H9 (cell line): ENCODE measurements at regions not wholly inside any gene's neighbourhood (a gene's known extent, or its start where the extent isn't known, plus 50 kb on each side); places are given as distances from the start of the nearest gene placed in this dataset.

Source experiments
- DNase-seq: peaks from one replicate; pipeline ENCODE4 v3.0.0-alpha.2; 2017
- H2AFZ ChIP-seq: one replicate; pipeline ENCODE4 v1.6.1; 2013; ENCODE audit warnings: mild to moderate bottlenecking, low read length, control low read depth, moderate library complexity
- H2AK5ac ChIP-seq: 2 replicates; pipeline ENCODE4 v1.6.1; 2013; ENCODE audit warnings: low read length, control low read depth, mixed read lengths; ENCODE audit not compliant: insufficient read length
- H2BK120ac ChIP-seq: one replicate; pipeline ENCODE4 v1.6.1; 2013; ENCODE audit warnings: low read depth, mild to moderate bottlenecking, low read length, control low read depth, inconsistent platforms; ENCODE audit not compliant: poor library complexity, severe bottlenecking
- H2BK12ac ChIP-seq: 2 replicates; pipeline ENCODE4 v1.6.1; 2013; ENCODE audit warnings: low read length, control low read depth, mixed read lengths, low read depth; ENCODE audit not compliant: insufficient read length
- H2BK15ac ChIP-seq: 2 replicates; pipeline ENCODE4 v1.6.1; 2013; ENCODE audit warnings: low read depth, low read length, control low read depth
- H2BK20ac ChIP-seq: one replicate; pipeline ENCODE4 v1.6.1; 2013; ENCODE audit warnings: low read depth, mild to moderate bottlenecking, low read length, control low read depth, inconsistent platforms; ENCODE audit not compliant: poor library complexity, severe bottlenecking
- H2BK5ac ChIP-seq: 2 replicates; pipeline ENCODE4 v1.6.1; 2013; ENCODE audit warnings: low read length, control low read depth, mixed read lengths; ENCODE audit not compliant: insufficient read length
- H3K14ac ChIP-seq: 2 replicates; pipeline ENCODE4 v1.6.1; 2013; ENCODE audit warnings: low read length, control low read depth; ENCODE audit not compliant: insufficient read depth
- H3K18ac ChIP-seq: 2 replicates; pipeline ENCODE4 v1.6.1; 2013; ENCODE audit warnings: low read depth, mild to moderate bottlenecking, mixed read lengths, low read length, control low read depth; ENCODE audit not compliant: insufficient read length
- H3K23ac ChIP-seq: 2 replicates; pipeline ENCODE4 v1.6.1; 2013; ENCODE audit warnings: low read length, control low read depth, mixed read lengths, low read depth; ENCODE audit not compliant: insufficient read length
- H3K23me2 ChIP-seq: 2 replicates; pipeline ENCODE4 v1.6.1; 2013; ENCODE audit warnings: low read depth, mild to moderate bottlenecking, mixed read lengths, low read length, control low read depth; ENCODE audit not compliant: insufficient read length, poor library complexity, severe bottlenecking
- H3K27ac ChIP-seq: 2 replicates; pipeline ENCODE4 v1.5.1; 2013; ENCODE audit warnings: low read length, control low read depth, mixed read lengths, low read depth; ENCODE audit not compliant: insufficient read length
- H3K27me3 ChIP-seq: 2 replicates; pipeline ENCODE4 v1.6.1; 2013; ENCODE audit warnings: low read length, control low read depth, inconsistent platforms; ENCODE audit not compliant: insufficient read depth
- H3K4ac ChIP-seq: 2 replicates; pipeline ENCODE4 v1.6.1; 2013; ENCODE audit warnings: low read depth, mild to moderate bottlenecking, control low read depth, inconsistent platforms, low read length, moderate library complexity
- H3K4me1 ChIP-seq: 2 replicates; pipeline ENCODE4 v1.6.1; 2013; ENCODE audit warnings: low read length, control low read depth, inconsistent platforms; ENCODE audit not compliant: insufficient read depth
- H3K4me2 ChIP-seq: 2 replicates; pipeline ENCODE4 v1.6.1; 2013; ENCODE audit warnings: low read length, control low read depth, mixed read lengths; ENCODE audit not compliant: insufficient read length, insufficient read depth
- H3K56ac ChIP-seq: 2 replicates; pipeline ENCODE4 v1.6.1; 2013; ENCODE audit warnings: low read depth, mild to moderate bottlenecking, mixed read lengths, low read length, control low read depth; ENCODE audit not compliant: insufficient read length
- H3K79me1 ChIP-seq: 2 replicates; pipeline ENCODE4 v1.6.1; 2013; ENCODE audit warnings: low read depth, mild to moderate bottlenecking, moderate library complexity, low read length, control low read depth, inconsistent platforms; ENCODE audit not compliant: insufficient read depth, poor library complexity, severe bottlenecking
- H3K79me2 ChIP-seq: 2 replicates; pipeline ENCODE4 v1.6.1; 2013; ENCODE audit warnings: low read length, control low read depth, inconsistent platforms; ENCODE audit not compliant: insufficient read depth
- H3K9ac ChIP-seq: 2 replicates; pipeline ENCODE4 v1.6.1; 2013; ENCODE audit warnings: low read length, control low read depth, mixed read lengths; ENCODE audit not compliant: insufficient read length; ENCODE audit errors: extremely low read depth
- H3K9me3 ChIP-seq: one replicate; pipeline ENCODE4 v1.6.1; 2013; ENCODE audit warnings: low read depth, low read length, inconsistent platforms; ENCODE audit not compliant: control insufficient read depth
- H3T11ph ChIP-seq: one replicate; pipeline ENCODE4 v1.6.1; 2013; ENCODE audit warnings: mild to moderate bottlenecking, low read length, control low read depth, inconsistent platforms
- H4K20me1 ChIP-seq: one replicate; pipeline ENCODE4 v1.6.1; 2013; ENCODE audit not compliant: control insufficient read depth, insufficient read length, insufficient read depth
- H4K5ac ChIP-seq: 2 replicates; pipeline ENCODE4 v1.6.1; 2013; ENCODE audit warnings: low read depth, mild to moderate bottlenecking, mixed read lengths, low read length, control low read depth; ENCODE audit not compliant: insufficient read length
- H4K8ac ChIP-seq: replicated peaks from 2 replicates; pipeline ENCODE4 v1.6.1; 2013; ENCODE audit warnings: low read length, control low read depth, mixed read lengths, low read depth; ENCODE audit not compliant: insufficient read length
- H4K91ac ChIP-seq: 2 replicates; pipeline ENCODE4 v1.6.1; 2013; ENCODE audit warnings: low read depth, mild to moderate bottlenecking, moderate library complexity, mixed read lengths, low read length, control low read depth; ENCODE audit not compliant: insufficient read length
- H3K27ac Mint-ChIP-seq, 3 experiments: 2 replicates in 2 of 3; 3 replicates in 1 of 3; pipeline ENCODE4 v1.8.0; 2020 to 2021; ENCODE audit warnings: mixed read lengths in 3 of 3, mild to moderate bottlenecking in 1 of 3, moderate library complexity in 1 of 3
- H3K27me3 Mint-ChIP-seq: 2 replicates; pipeline ENCODE4 v1.8.0; 2021; ENCODE audit warnings: low read depth, mild to moderate bottlenecking, moderate library complexity, mixed read lengths
- H3K36me3 Mint-ChIP-seq, 3 experiments: 2 replicates in 2 of 3; 3 replicates in 1 of 3; pipeline ENCODE4 v1.8.0; 2020 to 2021; ENCODE audit warnings: low read depth in 3 of 3, mixed read lengths in 3 of 3; ENCODE audit not compliant: insufficient read depth in 1 of 3
- H3K4me1 Mint-ChIP-seq, 2 experiments: 2 replicates each; pipeline ENCODE4 v1.8.0; 2020; ENCODE audit warnings: mixed read lengths in 2 of 2
- H3K4me3 Mint-ChIP-seq, 2 experiments: 2 replicates in 1 of 2; 3 replicates in 1 of 2; pipeline ENCODE4 v1.8.0; 2020 to 2021; ENCODE audit warnings: mild to moderate bottlenecking in 2 of 2, mixed read lengths in 2 of 2, moderate library complexity in 1 of 2
- H3K9me3 Mint-ChIP-seq, 2 experiments: 2 replicates in 1 of 2; 3 replicates in 1 of 2; pipeline ENCODE4 v1.8.0; 2020; ENCODE audit warnings: mild to moderate bottlenecking in 2 of 2, mixed read lengths in 2 of 2, moderate library complexity in 1 of 2
- CTCF ChIP-seq: fragments of 200-600 bp; sonication (generic); conservative IDR thresholded peaks from 3 replicates; pipeline ENCODE4 v1.8.0; 2021; ENCODE audit warnings: antibody characterized with exemption, mild to moderate bottlenecking
- WGBS: extraction: QIAGEN DNeasy Blood & Tissue Kit; methylation state at CpG from one replicate; pipeline ENCODE4 v1.1.7; 2013; ENCODE audit warnings: missing lambda C conversion rate, low lambda C conversion rate, mixed read lengths; ENCODE audit not compliant: insufficient read length; ENCODE audit errors: extremely low coverage; 5-methylcytosine and 5-hydroxymethylcytosine counted together

DNA sequence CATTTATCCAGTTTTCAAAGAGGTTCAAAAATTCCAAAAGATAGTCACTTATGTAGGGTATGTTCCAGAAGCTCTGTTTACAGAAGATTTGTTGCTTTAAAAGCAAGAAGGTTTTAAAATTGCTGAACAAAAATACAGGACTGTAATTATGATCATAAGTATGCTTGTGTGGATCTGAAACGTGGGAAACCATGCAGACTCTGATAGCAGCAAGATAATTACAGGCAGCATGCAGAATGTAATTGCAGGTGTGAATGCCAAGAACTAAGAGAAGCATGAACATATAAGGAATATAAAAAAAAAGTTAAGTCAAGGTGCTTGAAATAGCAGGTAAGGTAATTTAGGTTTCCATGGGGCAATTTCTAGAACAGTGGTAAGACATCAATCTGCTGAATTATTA, 405.7 kb downstream of the ARL4A start:
- no peaks in the 10 kb centered on the region for H4K20me1 ChIP-seq

More for the DNA sequence above, 405.7 kb downstream of the ARL4A start:
- Histone ChIP-seq H3K23me2 (no peaks in the 10 kb centered on the region), H3K79me1 (no peaks in the 10 kb centered on the region), H4K5ac (no peak overlapping the region), H3K9me3 (no peaks in the 10 kb centered on the region), H4K8ac (no peak overlapping the region), H3K23ac (no peak overlapping the region), H3K9ac (no peak overlapping the region), H2BK12ac (no peak overlapping the region), H3K18ac (no peak overlapping the region), H2AK5ac (no peak overlapping the region), H3K4ac (no peak overlapping the region), H3K79me2 (no peaks in the 10 kb centered on the region), H3K27me3 (no peaks in the 10 kb centered on the region), H3T11ph (no peak overlapping the region), H2BK5ac (no peak overlapping the region), H3K56ac (no peak overlapping the region), H3K4me2 (no peak overlapping the region), H2BK15ac (no peak overlapping the region), H3K27ac (no peak overlapping the region), H4K91ac (no peak overlapping the region), H2BK20ac (no peak overlapping the region), H2BK120ac (no peak overlapping the region), H3K4me1 (no peaks in the 10 kb centered on the region), H2AFZ (no peak overlapping the region), H3K14ac (no peak overlapping the region)
- H3K4me1 Mint-ChIP-seq: no peaks in the 10 kb centered on the region
- no peaks in the 10 kb centered on the region for H3K9me3 Mint-ChIP-seq
- no peaks in the 10 kb centered on the region for H3K27me3 Mint-ChIP-seq
- no peak overlapping the region for H3K4me3 Mint-ChIP-seq
- no peak for DNase-seq
- WGBS: no CpG with 5 or more reads among the region's 1 CpG
- no peak overlapping the region for H3K27ac Mint-ChIP-seq
- TF ChIP-seq CTCF: no peak
- H3K36me3 Mint-ChIP-seq: no peaks in the 10 kb centered on the region; a peak in 1 of 7 replicates
